GM12872 (cell line): ENCODE measurements at regions not wholly inside any gene's neighbourhood (a gene's known extent, or its start where the extent isn't known, plus 50 kb on each side); places are given as distances from the start of the nearest gene placed in this dataset.

ENCODE experiments used
- CTCF ChIP-seq: IDR thresholded peaks from 3 replicates; pipeline ENCODE4 v1.5.1; 2011; ENCODE audit warnings: low read depth, mild to moderate bottlenecking, low read length, moderate library complexity; ENCODE audit not compliant: insufficient read depth

- no peak for TF ChIP-seq CTCF
These were observed 140.2 kb downstream of the TMEM132E start for GRCh38 chr17:34719569-34719968.

DNA sequence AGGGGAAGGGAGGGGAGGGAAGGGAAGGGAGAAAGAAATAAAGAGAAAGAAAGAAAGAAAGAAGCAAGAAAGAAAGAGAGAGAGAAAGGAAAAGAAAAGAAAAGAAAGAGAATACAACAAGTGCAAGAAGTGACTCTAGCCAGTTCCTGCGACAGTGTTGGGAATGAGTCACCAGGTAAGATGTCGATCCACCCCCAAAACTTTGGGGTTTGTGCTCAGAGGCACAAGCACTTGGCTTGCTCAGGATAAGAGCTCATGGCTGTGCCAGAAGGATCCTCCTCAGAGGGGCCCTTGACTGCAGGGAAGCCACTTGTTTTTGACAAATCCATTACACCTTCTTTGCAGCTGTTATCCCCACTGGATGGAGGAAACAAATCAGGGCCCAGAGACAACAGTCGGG, 137.7 kb downstream of the TMEM132E start:
- TF ChIP-seq CTCF: no peak

DNA sequence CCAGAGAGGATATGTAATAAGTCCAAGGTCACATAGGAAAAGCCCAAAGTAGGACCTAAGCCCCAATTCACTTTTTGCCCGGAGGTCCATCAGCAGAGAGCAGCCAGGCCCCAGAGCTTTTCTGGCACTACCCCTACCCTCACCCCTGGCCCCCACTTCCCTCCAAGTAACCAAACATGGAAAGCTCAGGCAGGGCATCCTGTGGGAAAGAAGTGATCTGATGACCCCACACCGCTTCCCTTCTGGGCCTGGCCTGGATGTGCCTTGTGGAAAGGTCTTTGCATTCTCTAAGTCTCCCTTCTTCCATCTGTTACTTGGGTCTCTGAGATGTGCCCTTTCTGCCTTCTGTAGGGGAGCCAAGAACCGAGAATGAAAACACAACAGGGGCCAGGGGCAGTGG, 136.9 kb downstream of the TMEM132E start:
- no peak for TF ChIP-seq CTCF

- no peak for TF ChIP-seq CTCF
These were observed 136.1 kb downstream of the TMEM132E start for GRCh38 chr17:34715504-34715903.

GRCh38 chr17:34714475-34715410, 135.4 kb downstream of the TMEM132E start:
- no peak for TF ChIP-seq CTCF

- TF ChIP-seq CTCF: no peak
These were observed 134.3 kb downstream of the TMEM132E start for GRCh38 chr17:34713687-34714086.

DNA sequence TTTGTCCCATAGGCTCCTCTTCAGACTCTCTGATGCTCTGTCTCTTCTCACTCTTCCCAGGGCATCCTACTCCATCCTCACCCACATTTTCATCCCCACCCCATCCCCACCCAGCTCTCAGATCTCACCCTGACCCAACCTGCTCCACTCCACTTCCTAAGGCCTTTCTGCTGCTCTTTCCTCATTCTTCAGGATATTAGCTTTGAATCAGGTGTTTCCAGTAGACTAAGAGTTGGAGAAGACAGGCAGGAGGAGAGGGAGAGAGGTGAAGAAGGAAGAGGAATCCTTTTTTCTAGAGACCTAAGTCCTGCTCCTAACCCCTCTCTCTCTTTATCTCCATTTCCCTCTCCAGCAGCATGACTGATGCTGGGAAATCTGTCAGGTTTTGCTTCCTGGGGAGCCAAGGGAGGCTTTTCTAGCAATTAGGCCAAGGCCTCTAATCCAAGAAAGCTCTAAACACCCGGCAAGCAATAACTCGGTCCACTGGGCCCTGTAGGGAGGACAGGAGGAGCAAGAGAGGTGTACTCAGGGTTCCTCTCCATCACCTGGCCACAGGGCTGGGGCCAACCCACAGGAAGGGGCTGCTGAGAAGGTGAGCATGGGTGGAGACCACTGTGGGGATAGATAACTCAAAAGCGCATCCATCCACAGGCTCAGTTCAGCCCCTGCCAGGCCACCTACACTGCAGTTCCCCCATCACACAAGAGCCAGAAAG, 133.3 kb downstream of the TMEM132E start:
- no peak for TF ChIP-seq CTCF
